ENCODE measurements at regions not wholly inside any gene's neighbourhood (a gene's known extent, or its start where the extent isn't known, plus 50 kb on each side); places are given as distances from the start of the nearest gene placed in this dataset.

GRCh38 chr1:87913361-87913760 is 584.7 kb downstream of the LMO4 start:
- TF ChIP-seq CTCF (IDR thresholded peaks at IDR 0.05; ENCODE audit: low read length) (no peak), EZH2 (IDR thresholded peaks at IDR 0.05; ENCODE audit: borderline replicate concordance, low read length) (no peak)

Data from OCI-LY1 (cell line).